Stimulated activated naive CD8-positive, alpha-beta T cell treated with anti-CD3 and anti-CD28 coated beads, Interleukin-15, Interleukin-2, amounts not matched to agents 100 ng/mL and 50 ng/mL, for 24 hours (primary cell): ENCODE measurements at regions not wholly inside any gene's neighbourhood (a gene's known extent, or its start where the extent isn't known, plus 50 kb on each side); places are given as distances from the start of the nearest gene placed in this dataset.
"Not testable (repeated sequence)": the region's sequence is repeated elsewhere in the genome, so short reads cannot be mapped to it uniquely, and the experiment has no call there.

Experiments
- H3K27ac Mint-ChIP-seq: one replicate; pipeline ENCODE4 v1.8.0; 2021; ENCODE audit warnings: mild to moderate bottlenecking, mixed read lengths
- H3K27me3 Mint-ChIP-seq: one replicate; pipeline ENCODE4 v1.8.0; 2021; ENCODE audit warnings: mixed read lengths
- H3K36me3 Mint-ChIP-seq: one replicate; pipeline ENCODE4 v1.8.0; 2021; ENCODE audit warnings: low read depth, mixed read lengths
- H3K4me1 Mint-ChIP-seq: one replicate; pipeline ENCODE4 v1.8.0; 2021; ENCODE audit warnings: low read depth, mixed read lengths
- H3K4me3 Mint-ChIP-seq: one replicate; pipeline ENCODE4 v1.8.0; 2021; ENCODE audit warnings: mild to moderate bottlenecking, mixed read lengths
- H3K9me3 Mint-ChIP-seq: one replicate; pipeline ENCODE4 v1.8.0; 2021; ENCODE audit warnings: mixed read lengths

- H3K9me3 Mint-ChIP-seq = peaks cover 25% of the 10 kb centered on the region
- H3K36me3 Mint-ChIP-seq = no peaks in the 10 kb centered on the region
- H3K4me3 Mint-ChIP-seq = no peak overlapping the region
- H3K4me1 Mint-ChIP-seq = no peaks in the 10 kb centered on the region
- H3K27me3 Mint-ChIP-seq = no peaks in the 10 kb centered on the region
- H3K27ac Mint-ChIP-seq = no peak overlapping the region
Observed at GRCh38 chr3:20844851-20845250, 658.8 kb upstream of the SGO1 start.

DNA sequence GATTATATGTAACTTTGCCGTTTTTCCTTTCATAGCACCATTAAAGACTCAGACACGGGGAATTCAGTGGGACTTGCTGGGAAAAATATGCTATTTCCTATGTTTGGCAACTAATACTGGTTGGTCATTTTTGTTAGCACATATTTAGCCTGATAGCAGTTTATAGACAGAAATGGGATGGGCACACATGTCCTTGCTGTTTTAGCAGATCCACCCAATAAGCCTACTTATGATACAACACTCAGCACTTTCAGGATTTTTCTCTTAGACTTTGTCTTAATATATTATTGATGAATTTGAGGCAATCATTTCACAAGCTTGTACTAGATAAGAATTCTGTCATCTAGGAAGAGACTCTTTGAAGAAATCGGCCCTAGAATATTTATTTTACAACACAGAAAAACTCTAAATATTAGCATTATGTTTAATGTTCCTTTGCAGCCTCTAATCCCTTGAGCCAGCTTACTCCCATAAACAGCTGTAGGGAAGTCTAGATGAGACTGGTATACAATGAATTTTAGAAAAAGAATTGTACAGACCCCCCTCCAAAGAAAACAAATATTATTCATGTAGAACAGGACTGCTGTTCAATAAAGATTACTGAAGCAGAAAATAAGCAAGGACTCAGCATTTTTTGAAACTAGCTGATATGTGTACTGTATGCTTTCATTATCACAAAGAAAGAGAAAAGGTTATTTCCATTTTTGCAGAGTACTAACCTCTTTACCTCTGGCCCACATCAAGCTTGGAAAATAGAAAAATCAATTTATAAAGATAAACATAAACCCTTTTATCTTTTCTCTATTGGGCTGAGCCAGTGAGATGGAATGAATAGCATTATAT lies 656.8 kb upstream of the SGO1 start:
- Mint-ChIP-seq H3K27ac (no peak overlapping the region), H3K9me3 (peaks cover 16% of the 10 kb centered on the region), H3K4me1 (no peaks in the 10 kb centered on the region), H3K36me3 (no peaks in the 10 kb centered on the region), H3K4me3 (no peak overlapping the region), H3K27me3 (no peaks in the 10 kb centered on the region)

DNA sequence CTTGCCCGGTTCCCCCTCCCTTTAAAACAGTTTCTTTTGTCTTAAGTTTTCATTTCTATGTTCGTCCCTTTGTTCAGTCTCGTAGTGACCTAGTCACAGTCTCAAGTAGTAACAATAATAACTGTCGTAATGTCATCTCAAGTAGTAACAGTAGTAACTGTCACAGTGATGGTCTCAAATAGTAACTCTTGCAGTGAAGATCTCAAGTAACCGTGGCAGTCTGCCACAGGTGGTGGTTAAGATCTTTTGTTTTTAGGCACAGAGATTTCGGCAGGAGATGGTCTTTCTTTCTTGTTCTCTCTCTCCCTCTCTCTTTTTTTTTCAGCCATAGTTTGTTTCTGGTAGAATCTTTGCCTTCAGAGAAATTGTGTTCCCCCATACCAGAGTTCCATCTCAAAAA lies 656.0 kb upstream of the SGO1 start:
- peaks cover 16% of the 10 kb centered on the region for H3K9me3 Mint-ChIP-seq
- no peaks in the 10 kb centered on the region for H3K27me3 Mint-ChIP-seq
- H3K27ac Mint-ChIP-seq = no peak overlapping the region
- no peaks in the 10 kb centered on the region for H3K4me1 Mint-ChIP-seq
- H3K36me3 Mint-ChIP-seq = no peaks in the 10 kb centered on the region
- no peak overlapping the region for H3K4me3 Mint-ChIP-seq

DNA sequence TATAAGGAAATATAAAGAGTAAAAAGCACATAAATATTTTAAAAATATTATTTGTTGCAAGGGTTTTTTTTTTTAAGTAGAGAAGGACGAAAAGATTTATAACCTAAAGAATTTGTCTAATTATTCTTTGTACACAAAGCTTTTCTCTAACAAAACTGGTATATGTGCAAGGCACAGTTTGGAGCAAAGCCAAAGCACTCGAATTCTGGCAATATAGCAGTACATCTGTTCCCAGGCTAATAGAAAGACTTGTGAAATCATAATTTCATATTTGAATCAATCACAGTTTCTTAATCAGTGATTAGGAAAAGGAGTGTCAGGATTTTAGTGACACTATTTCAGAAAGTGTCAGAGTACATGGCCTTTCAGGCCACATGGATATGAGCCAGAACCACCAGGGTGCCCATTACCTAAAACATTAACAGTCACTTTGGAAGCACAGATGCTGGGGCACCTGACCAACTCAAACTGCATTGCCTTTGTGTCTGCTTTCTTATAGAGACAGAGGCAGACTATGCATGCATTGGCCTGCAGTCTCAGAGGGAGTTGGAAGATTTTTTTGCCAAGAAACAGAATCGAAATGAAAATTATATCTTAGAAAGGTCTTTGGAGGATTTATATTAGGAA lies 651.8 kb upstream of the SGO1 start:
- no peak overlapping the region for H3K27ac Mint-ChIP-seq
- no peaks in the 10 kb centered on the region for H3K27me3 Mint-ChIP-seq
- H3K4me3 Mint-ChIP-seq = no peak overlapping the region
- H3K36me3 Mint-ChIP-seq = no peaks in the 10 kb centered on the region
- peaks cover 10% of the 10 kb centered on the region for H3K9me3 Mint-ChIP-seq
- no peaks in the 10 kb centered on the region for H3K4me1 Mint-ChIP-seq

DNA sequence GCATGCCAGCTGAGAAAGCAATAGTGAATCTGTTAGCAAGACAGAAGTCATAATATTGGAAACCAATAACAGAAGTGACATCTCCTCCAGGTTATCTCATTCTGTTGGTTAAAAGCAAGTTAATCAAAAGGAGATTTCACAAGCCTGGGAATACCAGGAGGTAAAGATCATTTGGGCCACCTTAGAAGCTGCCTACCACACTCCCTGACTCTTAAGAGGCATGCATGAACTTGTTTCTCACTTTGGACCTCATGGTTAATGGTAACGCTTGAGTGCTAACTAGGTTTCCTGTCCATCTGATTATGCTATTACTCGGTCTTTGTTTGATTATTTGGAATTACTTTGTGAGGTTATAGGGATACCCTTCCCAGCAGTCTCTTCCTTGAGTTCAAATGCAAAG lies 650.8 kb upstream of the SGO1 start:
- H3K4me1 Mint-ChIP-seq = no peaks in the 10 kb centered on the region
- H3K36me3 Mint-ChIP-seq = no peaks in the 10 kb centered on the region
- peaks cover 5% of the 10 kb centered on the region for H3K9me3 Mint-ChIP-seq
- H3K4me3 Mint-ChIP-seq = no peak overlapping the region
- no peaks in the 10 kb centered on the region for H3K27me3 Mint-ChIP-seq
- H3K27ac Mint-ChIP-seq = no peak overlapping the region

- Mint-ChIP-seq H3K36me3 (no peaks in the 10 kb centered on the region), H3K4me1 (no peaks in the 10 kb centered on the region), H3K27me3 (no peaks in the 10 kb centered on the region), H3K9me3 (peaks cover 9% of the 10 kb centered on the region), H3K4me3 (no peak overlapping the region), H3K27ac (no peak overlapping the region)
Observed at GRCh38 chr3:20832963-20833362, 647.0 kb upstream of the SGO1 start.

DNA sequence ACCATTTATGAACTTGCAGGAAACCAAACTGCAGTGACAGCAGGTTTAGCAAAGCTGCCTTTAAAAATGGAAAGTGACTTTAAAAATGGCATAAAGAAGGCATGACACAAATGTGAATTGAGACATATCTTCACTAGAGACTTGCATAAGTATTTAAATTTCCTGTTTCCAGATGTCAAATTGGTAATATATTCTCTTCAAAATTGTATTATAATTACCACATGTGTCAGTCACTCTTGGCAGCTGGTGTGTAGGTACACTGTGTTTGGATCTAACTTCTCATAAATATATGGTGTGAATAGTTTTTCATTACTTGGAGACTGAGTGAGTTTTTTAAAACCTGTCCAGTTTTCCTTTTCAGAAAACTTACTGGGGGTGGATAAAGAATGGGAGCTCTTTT lies 636.2 kb upstream of the SGO1 start:
- Mint-ChIP-seq H3K4me3 (no peak overlapping the region), H3K27ac (no peak overlapping the region), H3K27me3 (no peaks in the 10 kb centered on the region), H3K4me1 (no peaks in the 10 kb centered on the region), H3K36me3 (no peaks in the 10 kb centered on the region), H3K9me3 (peaks cover 22% of the 10 kb centered on the region)

GRCh38 chr3:20820872-20821271 lies 634.9 kb upstream of the SGO1 start:
- not testable (repeated sequence) for H3K4me1 Mint-ChIP-seq, H3K27ac Mint-ChIP-seq, H3K4me3 Mint-ChIP-seq, H3K27me3 Mint-ChIP-seq, H3K36me3 Mint-ChIP-seq
- H3K9me3 Mint-ChIP-seq = peaks cover 22% of the 10 kb centered on the region

DNA sequence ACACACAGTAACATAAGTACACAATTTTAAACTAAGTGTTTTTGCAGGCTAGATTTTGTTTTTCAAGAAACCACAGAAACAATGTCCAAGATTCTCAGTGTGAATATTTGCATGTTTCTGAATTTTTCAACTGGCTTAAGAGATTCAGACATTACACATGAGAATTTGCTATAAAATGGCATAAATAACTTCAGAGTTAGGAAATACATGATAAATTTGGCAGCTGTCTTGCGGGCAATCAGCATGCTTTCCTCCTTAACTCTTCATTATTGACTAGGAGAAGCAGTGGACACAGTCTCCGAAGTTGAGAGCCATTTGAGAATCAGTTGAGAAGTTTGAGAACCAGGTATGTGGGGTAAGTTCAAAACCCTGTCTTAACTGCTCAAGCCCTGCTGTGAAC lies 625.6 kb upstream of the SGO1 start:
- no peaks in the 10 kb centered on the region for H3K27me3 Mint-ChIP-seq
- H3K4me1 Mint-ChIP-seq = no peaks in the 10 kb centered on the region
- peaks cover 26% of the 10 kb centered on the region for H3K9me3 Mint-ChIP-seq
- no peaks in the 10 kb centered on the region for H3K36me3 Mint-ChIP-seq
- no peak overlapping the region for H3K27ac Mint-ChIP-seq
- H3K4me3 Mint-ChIP-seq = no peak overlapping the region

GRCh38 chr3:20811006-20811405 lies 625.0 kb upstream of the SGO1 start:
- no peak overlapping the region for H3K4me3 Mint-ChIP-seq
- H3K36me3 Mint-ChIP-seq = no peaks in the 10 kb centered on the region
- H3K27me3 Mint-ChIP-seq = no peaks in the 10 kb centered on the region
- H3K4me1 Mint-ChIP-seq = no peaks in the 10 kb centered on the region
- H3K27ac Mint-ChIP-seq = no peak overlapping the region
- H3K9me3 Mint-ChIP-seq = peaks cover 26% of the 10 kb centered on the region

DNA sequence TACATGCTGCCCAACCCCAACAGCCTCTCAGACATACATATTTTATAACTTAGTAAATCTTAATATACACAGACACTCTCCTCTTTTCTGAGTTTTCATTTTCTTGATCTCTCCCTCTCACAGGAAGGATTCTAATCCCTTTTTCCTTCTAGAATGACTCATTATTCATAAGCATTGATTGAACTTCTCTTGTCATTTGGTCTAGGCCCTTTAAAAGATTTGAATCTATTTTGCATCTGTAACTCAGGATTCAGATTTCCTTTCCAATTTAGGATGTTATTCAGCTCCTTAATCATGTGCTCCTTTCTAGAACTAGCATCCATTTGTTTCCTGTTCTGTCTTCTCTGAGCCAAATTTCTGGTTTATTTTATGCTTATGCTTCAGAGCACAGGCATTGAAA lies 624.5 kb upstream of the SGO1 start:
- Mint-ChIP-seq H3K27me3 (no peaks in the 10 kb centered on the region), H3K27ac (no peak overlapping the region), H3K36me3 (no peaks in the 10 kb centered on the region), H3K9me3 (peaks cover 26% of the 10 kb centered on the region), H3K4me1 (no peaks in the 10 kb centered on the region), H3K4me3 (no peak overlapping the region)

DNA sequence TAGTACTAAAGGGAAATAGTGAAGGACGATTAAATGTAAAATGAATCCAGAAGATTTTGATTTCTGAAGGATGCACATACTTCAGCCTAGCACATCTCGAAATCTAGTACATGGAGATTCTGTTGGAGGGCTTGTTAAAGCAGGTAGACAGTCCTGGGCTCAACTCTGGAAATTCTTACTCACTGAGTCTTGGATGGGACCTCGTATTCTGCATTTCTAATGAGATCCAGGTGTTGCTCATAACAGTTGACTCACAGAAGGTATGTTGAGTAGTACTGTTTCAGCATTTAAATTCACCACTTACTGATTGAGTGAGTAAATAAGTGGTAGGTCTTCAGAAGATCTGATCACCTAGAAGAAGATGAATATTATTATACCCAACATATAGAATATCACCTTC lies 623.4 kb upstream of the SGO1 start:
- Mint-ChIP-seq H3K4me1 (no peaks in the 10 kb centered on the region), H3K27me3 (no peaks in the 10 kb centered on the region), H3K36me3 (no peaks in the 10 kb centered on the region), H3K27ac (no peak overlapping the region), H3K4me3 (no peak overlapping the region), H3K9me3 (peaks cover 26% of the 10 kb centered on the region)

- peaks cover 29% of the 10 kb centered on the region for H3K9me3 Mint-ChIP-seq
- H3K4me3 Mint-ChIP-seq = no peak overlapping the region
- H3K36me3 Mint-ChIP-seq = no peaks in the 10 kb centered on the region
- H3K4me1 Mint-ChIP-seq = no peaks in the 10 kb centered on the region
- H3K27ac Mint-ChIP-seq = no peak overlapping the region
- no peaks in the 10 kb centered on the region for H3K27me3 Mint-ChIP-seq
Observed at GRCh38 chr3:20808864-20809263, 622.9 kb upstream of the SGO1 start.

DNA sequence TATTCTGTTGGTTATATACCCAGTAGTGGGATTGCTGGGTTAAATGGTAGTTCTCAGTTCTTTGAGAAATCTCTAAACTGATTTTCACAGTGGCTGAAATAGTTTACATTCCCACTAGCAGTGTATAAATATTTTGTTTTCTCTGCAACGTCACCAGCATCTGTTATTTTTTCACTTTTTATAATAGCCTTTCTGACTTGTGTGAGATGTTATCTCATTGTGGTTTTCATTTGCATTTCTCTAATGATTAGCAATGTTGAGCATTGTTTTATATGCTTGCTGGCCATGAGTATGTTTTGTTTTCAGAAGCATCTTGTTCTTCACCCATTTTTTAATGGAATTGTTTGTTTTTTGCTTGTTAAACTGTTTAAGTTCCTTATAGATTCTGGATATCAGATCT lies 612.7 kb upstream of the SGO1 start:
- Mint-ChIP-seq H3K4me3 (no peak overlapping the region), H3K27ac (no peak overlapping the region), H3K9me3 (peaks cover 13% of the 10 kb centered on the region), H3K4me1 (no peaks in the 10 kb centered on the region), H3K36me3 (no peaks in the 10 kb centered on the region), H3K27me3 (no peaks in the 10 kb centered on the region)

DNA sequence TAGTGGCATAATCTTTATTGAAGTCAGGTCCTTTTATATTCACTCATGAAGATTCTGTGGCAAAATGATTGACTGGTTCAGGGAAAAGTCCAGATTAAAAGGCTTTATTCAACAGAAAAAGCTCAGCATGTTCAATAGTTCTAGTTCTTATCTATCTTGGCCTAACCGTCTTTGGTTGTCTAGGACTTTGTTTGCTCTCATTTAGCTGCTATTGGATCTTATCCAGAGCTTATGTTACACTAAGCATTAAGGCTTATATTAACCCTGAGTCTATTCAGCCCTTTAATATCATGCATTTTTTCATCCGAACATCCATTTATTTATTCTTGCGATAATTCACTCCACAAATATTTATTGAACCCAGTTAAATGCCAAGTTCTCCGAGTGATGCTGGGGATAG lies 601.0 kb upstream of the SGO1 start:
- Mint-ChIP-seq H3K27ac (no peak overlapping the region), H3K9me3 (peaks cover 39% of the 10 kb centered on the region), H3K4me1 (no peaks in the 10 kb centered on the region), H3K4me3 (no peak overlapping the region), H3K27me3 (no peaks in the 10 kb centered on the region), H3K36me3 (no peaks in the 10 kb centered on the region)

DNA sequence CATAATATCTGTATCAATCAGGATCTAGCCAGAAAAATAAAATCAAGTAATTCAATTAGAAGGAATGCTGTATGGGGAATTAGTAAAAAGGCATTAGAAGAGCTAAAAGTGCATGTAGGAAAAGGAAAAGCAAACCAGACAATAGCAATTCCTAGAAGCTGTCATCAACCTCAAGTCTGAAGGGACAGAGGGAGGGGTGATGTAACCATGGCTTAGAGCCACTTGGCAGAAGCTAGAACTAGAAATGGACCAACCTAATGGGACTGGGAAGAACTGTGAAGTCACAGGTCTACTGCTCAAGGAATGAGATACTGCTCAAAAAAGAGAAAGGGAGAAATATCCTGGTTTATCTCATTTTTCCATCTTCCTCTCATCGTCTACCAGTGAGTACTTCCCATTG lies 590.7 kb upstream of the SGO1 start:
- Mint-ChIP-seq H3K9me3 (peaks cover 36% of the 10 kb centered on the region), H3K27me3 (no peaks in the 10 kb centered on the region), H3K27ac (no peak overlapping the region), H3K4me3 (no peak overlapping the region), H3K4me1 (no peaks in the 10 kb centered on the region), H3K36me3 (no peaks in the 10 kb centered on the region)
